ENCODE measurements at regions not wholly inside any gene's neighbourhood (a gene's known extent, or its start where the extent isn't known, plus 50 kb on each side); places are given as distances from the start of the nearest gene placed in this dataset.

DNA sequence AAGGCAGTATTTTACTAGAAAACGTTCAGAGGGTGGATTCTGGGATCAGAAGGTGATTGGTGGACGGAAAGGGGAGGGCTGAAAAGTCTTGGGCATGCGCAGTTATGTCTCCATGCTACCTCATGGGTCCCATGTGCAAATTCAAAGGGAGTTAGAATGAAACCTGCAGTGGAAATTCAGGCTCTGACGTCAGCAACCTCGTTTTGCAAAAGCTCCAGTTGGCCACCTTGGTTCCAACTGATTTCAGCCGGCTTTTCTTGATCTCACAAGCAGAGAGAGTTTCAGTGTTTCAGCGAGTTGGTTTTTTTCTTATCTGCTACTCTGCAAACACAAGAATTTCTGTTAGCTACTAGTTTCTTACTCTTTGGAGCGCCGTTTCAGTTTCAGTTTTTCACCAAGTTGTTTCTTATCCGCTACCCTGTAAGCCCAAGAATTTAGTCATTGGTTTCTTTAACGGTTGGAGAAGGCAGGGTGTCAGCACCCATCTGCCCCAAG, 69.8 kb upstream of the PGBD5 start:
- Mint-ChIP-seq H3K36me3 (ENCODE audit: unreplicated experiment) (no peaks in the 10 kb centered on the region), H3K9me3 (ENCODE audit: unreplicated experiment) (peaks cover 8% of the 10 kb centered on the region), H3K27me3 (ENCODE audit: unreplicated experiment) (peaks cover 54% of the 10 kb centered on the region), H3K4me1 (ENCODE audit: unreplicated experiment) (no peaks in the 10 kb centered on the region), H3K4me3 (ENCODE audit: unreplicated experiment) (no peak overlapping the region), H3K27ac (ENCODE audit: unreplicated experiment) (no peak overlapping the region)
- TF ChIP-seq, protein P1, sequence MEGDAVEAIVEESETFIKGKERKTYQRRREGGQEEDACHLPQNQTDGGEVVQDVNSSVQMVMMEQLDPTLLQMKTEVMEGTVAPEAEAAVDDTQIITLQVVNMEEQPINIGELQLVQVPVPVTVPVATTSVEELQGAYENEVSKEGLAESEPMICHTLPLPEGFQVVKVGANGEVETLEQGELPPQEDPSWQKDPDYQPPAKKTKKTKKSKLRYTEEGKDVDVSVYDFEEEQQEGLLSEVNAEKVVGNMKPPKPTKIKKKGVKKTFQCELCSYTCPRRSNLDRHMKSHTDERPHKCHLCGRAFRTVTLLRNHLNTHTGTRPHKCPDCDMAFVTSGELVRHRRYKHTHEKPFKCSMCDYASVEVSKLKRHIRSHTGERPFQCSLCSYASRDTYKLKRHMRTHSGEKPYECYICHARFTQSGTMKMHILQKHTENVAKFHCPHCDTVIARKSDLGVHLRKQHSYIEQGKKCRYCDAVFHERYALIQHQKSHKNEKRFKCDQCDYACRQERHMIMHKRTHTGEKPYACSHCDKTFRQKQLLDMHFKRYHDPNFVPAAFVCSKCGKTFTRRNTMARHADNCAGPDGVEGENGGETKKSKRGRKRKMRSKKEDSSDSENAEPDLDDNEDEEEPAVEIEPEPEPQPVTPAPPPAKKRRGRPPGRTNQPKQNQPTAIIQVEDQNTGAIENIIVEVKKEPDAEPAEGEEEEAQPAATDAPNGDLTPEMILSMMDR (IDR thresholded peaks at IDR 0.05) = no peak
- no peak for DNase-seq (ENCODE audit: extremely low spot score, unreplicated experiment)

DNA sequence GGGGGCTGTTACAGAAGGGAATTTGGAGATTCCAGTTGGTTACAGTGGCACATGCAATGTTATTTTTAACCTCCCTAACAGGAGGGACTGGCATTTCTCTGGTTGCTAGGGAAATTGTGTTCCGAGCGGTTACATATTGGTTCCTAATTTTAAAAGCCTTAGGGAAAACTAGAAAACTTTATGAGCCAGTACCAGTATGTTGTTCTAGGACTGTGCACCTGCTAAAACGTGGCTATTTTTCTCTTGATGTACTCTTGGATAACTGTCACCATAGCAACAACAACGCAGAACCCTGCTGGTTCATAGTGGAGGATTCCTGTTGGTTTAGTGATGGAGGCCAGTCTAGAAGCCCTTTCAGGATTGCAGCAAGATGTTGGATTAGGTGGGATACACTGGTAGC, 68.9 kb upstream of the PGBD5 start:
- H3K4me1 Mint-ChIP-seq (ENCODE audit: unreplicated experiment) = no peaks in the 10 kb centered on the region
- no peak for DNase-seq (ENCODE audit: extremely low spot score, unreplicated experiment)
- peaks cover 6% of the 10 kb centered on the region for H3K9me3 Mint-ChIP-seq (ENCODE audit: unreplicated experiment)
- no peaks in the 10 kb centered on the region for H3K36me3 Mint-ChIP-seq (ENCODE audit: unreplicated experiment)
- H3K4me3 Mint-ChIP-seq (ENCODE audit: unreplicated experiment) = no peak overlapping the region
- H3K27ac Mint-ChIP-seq (ENCODE audit: unreplicated experiment) = no peak overlapping the region
- TF ChIP-seq, protein P1 (IDR thresholded peaks at IDR 0.05) = no peak
- peaks cover 53% of the 10 kb centered on the region for H3K27me3 Mint-ChIP-seq (ENCODE audit: unreplicated experiment)

DNA sequence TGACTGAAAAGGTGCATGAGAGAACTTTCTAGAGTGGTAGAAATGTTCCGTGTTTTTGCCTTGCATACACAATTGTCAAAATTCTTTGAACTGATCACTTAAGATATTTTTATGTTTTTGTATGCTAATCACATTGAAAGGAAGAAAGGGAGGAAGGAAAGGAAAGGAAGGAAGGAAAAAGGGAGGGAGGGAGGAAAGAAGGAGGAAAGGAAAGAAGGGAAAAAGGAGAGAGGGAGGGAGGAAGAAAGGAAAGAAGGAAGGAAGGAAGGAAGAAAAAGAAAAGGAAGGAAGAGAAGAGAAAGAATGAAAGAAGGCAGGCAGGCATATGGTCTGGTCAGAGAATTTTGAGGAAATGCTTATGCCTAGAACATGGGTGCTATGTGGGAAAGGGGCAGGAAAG, 68.4 kb upstream of the PGBD5 start:
- no peak for DNase-seq (ENCODE audit: extremely low spot score, unreplicated experiment)
- TF ChIP-seq, protein P1 (IDR thresholded peaks at IDR 0.05) = no peak
- no peaks in the 10 kb centered on the region for H3K4me1 Mint-ChIP-seq (ENCODE audit: unreplicated experiment)
- no peak overlapping the region for H3K4me3 Mint-ChIP-seq (ENCODE audit: unreplicated experiment)
- H3K27ac Mint-ChIP-seq (ENCODE audit: unreplicated experiment) = no peak overlapping the region
- H3K36me3 Mint-ChIP-seq (ENCODE audit: unreplicated experiment) = no peaks in the 10 kb centered on the region
- H3K27me3 Mint-ChIP-seq (ENCODE audit: unreplicated experiment) = peaks cover 57% of the 10 kb centered on the region
- H3K9me3 Mint-ChIP-seq (ENCODE audit: unreplicated experiment) = peaks cover 4% of the 10 kb centered on the region

DNA sequence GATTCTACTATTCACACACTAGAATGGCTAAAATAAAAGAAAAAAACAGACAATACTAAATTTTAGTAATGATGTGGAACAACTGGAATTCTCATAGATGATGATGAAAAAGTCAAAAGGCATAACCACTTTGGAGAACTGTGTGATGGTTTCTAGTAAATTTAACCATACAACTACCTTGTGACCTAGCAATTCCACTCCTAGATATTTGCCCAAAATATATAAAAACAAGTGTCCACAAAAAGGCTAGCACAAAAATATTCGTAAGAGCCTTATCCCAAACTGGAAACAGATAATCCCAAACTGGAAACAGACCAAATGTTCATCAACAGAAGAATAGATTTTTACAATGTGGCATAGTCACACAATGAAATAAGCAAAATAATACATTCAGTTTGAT, 67.9 kb upstream of the PGBD5 start:
- Mint-ChIP-seq H3K4me3 (ENCODE audit: unreplicated experiment) (no peak overlapping the region), H3K27me3 (ENCODE audit: unreplicated experiment) (peaks cover 59% of the 10 kb centered on the region), H3K27ac (ENCODE audit: unreplicated experiment) (no peak overlapping the region)

DNA sequence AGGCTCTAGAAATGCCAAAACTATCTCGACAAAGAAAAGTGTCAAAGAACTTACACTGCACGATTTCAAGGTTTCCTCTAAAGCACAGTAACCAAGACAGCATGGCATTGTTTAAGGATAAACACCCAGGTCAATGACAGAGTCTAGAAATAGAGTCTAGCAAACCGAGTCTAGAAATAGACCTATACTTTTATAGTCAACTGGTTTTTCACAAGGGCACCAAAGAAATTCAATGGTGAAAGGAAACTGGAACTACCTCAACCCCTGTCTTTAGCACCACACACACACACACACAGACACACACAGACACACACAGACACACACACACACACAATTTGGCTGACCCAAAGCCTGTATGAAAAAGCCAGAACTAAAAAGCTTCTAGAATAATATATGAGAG, 67.1 kb upstream of the PGBD5 start:
- H3K27me3 Mint-ChIP-seq (ENCODE audit: unreplicated experiment) = peaks cover 55% of the 10 kb centered on the region
- TF ChIP-seq, protein P1 (IDR thresholded peaks at IDR 0.05) = no peak

More for the DNA sequence above, 67.9 kb upstream of the PGBD5 start:
- H3K36me3 Mint-ChIP-seq (ENCODE audit: unreplicated experiment) = no peaks in the 10 kb centered on the region
- peaks cover 4% of the 10 kb centered on the region for H3K9me3 Mint-ChIP-seq (ENCODE audit: unreplicated experiment)
- H3K4me1 Mint-ChIP-seq (ENCODE audit: unreplicated experiment) = no peaks in the 10 kb centered on the region
- TF ChIP-seq, protein P1 (IDR thresholded peaks at IDR 0.05) = no peak
- DNase-seq (ENCODE audit: extremely low spot score, unreplicated experiment) = no peak

More for the DNA sequence above, 67.1 kb upstream of the PGBD5 start:
- Mint-ChIP-seq H3K9me3 (ENCODE audit: unreplicated experiment) (peaks cover 4% of the 10 kb centered on the region), H3K4me1 (ENCODE audit: unreplicated experiment) (no peaks in the 10 kb centered on the region), H3K4me3 (ENCODE audit: unreplicated experiment) (no peak overlapping the region), H3K36me3 (ENCODE audit: unreplicated experiment) (no peaks in the 10 kb centered on the region), H3K27ac (ENCODE audit: unreplicated experiment) (no peak overlapping the region)
- DNase-seq (ENCODE audit: extremely low spot score, unreplicated experiment) = no peak

Measured in osteocyte (in vitro differentiated cells).